HS-5 (cell line): ENCODE measurements at regions not wholly inside any gene's neighbourhood (a gene's known extent, or its start where the extent isn't known, plus 50 kb on each side); places are given as distances from the start of the nearest gene placed in this dataset.

Experiments used
- DNase-seq: peaks from one replicate; pipeline ENCODE4 v3.0.0-alpha.2; 2012; ENCODE audit warnings: low read depth

- no peak for DNase-seq
Observed at GRCh38 chr21:43364261-43364510, 62.7 kb downstream of the SIK1 start.

GRCh38 chr21:43363506-43364260, 63.2 kb downstream of the SIK1 start:
- no peak for DNase-seq

- no peak for DNase-seq
Observed at GRCh38 chr21:43362915-43363314, 64.0 kb downstream of the SIK1 start.

DNA sequence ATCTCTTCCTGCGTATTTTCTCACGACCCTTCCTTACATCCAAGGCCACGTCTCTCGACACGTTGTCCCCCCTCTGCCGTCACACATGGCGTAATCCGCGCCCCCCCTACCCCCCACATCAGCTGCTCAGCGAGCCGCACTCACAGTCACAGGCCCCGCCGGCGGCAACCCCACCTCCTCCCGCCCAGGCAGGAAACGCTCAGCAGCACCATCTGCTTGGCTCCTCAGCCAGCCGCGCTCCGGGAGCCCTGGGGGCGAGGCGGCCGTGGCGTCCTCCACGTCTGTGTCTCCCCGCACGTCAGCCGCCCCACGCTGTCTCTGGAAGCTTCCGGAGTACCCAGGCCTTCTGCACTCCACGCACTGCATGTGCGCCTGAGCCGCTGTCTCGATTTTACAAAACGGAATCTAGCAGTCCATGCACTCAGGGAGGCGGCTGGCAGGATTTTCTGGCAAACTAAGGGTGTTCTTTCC, 64.6 kb downstream of the SIK1 start:
- no peak for DNase-seq

GRCh38 chr21:43361493-43362296, 65.2 kb downstream of the SIK1 start:
- DNase-seq: no peak

GRCh38 chr21:43361127-43361492, 65.8 kb downstream of the SIK1 start:
- no peak for DNase-seq

GRCh38 chr21:43360441-43361126, 66.3 kb downstream of the SIK1 start:
- no peak for DNase-seq

DNA sequence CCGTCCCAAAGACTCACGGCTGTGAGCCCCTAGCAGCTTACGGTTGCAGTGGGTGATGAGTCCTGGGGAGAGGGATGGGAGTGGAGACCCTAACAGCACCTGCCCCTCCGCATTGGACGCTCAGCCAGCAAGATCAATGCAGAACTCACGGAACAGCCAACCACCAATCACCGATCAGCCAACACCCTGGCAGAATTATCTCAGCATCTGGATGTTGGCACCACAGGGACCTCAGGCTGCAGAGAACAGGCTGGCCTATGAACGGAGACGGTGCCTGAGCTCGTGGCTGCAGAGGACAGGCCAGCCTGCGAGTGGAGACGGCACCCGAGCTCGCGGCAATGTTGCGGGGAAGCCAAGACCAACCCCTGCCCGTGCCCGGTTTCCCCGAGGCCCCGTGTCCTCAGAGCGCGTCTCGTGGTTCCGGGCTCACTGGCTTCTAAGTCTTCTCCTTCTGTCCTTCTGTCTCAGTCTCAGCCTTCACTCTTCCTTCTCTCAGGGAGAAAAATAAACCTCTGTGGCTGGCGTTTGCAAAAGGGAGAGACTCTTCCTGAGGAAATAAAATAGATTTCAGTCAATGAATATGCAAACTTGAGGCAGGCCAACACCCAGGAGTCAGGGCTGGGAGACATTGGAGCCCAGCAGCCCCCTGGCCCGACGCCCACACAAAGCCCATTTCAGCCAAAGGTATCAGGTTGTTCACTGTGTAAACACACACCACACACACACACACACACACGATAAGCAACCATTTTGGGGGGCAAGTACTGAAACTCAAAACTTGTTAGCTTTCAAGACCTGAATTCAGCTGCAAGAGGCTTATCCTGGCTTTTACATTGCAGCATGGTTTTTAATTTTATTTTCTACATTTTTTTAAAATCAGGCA, 67.8 kb downstream of the SIK1 start:
- DNase-seq: no peak

DNA sequence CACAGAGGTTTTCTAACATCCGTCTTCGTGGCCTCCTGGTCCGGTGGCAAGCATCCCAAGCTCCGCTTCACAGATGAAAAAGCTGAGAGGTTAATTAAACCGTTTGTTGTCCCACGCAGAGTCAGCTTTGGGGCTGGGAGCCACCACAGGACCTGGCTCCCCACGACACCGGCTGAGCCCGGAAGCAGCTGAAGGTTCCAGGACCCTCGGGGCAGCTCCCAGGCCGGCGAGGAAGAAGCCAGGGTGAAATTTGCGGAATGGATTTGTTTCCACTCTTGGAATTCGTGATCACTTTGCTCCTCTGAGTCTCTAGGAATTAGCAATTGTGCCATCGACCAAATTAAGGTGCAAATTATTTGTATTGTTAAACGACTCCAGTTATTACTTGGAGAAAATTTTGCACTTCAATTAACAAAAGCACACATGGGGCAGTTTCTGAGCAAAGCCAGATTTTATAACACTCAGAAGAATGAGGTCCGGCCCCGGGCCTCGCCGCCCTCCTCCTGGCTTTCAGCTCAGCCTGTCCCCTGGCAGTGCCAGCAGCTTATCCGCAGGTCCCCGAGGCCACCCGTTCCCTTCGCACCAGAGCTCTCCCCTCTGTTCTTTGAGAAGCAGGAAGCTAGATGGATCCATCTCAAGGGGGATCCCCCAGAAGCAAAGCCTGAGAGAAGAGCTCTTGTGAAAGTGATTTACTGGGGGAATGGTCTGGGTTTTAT, 69.1 kb downstream of the SIK1 start:
- no peak for DNase-seq

GRCh38 chr21:43355925-43356289, 71.0 kb downstream of the SIK1 start:
- DNase-seq: no peak

DNA sequence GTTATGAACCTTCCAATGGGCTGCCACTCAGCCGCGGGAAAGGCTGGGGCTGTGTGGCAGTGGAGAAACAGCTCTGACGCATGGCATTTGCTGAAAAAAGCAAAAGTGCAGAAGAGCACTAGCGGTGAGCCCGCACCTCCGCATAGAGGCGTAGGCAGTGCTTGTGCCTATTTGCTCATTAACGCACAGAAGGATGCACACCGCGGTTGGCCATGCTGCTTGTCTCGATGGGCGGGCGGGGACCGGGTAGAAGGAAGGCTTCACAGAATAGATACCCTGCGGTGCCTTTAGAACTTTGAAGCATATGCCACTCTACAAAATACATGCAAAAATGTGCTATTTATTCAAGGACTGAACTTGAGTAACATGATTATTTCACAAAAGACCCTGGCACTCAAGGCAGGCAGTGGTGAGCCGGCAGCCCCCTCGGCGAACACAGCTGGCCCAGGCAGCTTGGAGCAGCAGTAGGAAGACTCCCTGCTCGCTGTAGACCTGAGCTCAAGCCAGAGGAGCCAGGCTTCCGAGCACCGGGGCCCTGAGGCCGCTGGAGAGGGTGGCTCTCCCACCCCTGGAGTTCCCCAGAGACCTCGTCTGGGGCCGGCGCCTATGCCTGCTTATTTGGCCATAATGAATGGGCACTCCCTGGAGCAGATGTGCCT, 71.5 kb downstream of the SIK1 start:
- DNase-seq: no peak

GRCh38 chr21:43354666-43355065, 72.3 kb downstream of the SIK1 start:
- no peak for DNase-seq

DNA sequence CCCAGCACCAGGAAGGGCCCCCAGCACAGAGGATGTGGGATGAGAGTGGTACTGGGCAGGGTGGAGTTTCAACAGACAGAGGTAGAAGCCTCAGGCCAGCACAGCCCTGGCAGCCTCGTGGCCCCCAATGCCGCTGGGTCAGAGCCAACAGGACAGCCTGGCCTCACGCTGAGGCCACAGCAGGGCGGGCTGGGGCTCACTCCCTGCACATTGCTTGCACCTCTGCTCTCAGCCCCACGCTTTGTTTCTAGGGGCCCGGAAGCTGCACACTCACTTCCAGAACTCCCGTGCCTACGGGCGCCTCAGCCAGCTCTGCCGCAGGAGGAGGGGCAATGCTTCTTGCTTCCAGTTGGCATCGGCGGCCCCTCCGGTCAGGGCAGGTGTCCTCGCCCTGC, 72.9 kb downstream of the SIK1 start:
- DNase-seq: no peak

DNA sequence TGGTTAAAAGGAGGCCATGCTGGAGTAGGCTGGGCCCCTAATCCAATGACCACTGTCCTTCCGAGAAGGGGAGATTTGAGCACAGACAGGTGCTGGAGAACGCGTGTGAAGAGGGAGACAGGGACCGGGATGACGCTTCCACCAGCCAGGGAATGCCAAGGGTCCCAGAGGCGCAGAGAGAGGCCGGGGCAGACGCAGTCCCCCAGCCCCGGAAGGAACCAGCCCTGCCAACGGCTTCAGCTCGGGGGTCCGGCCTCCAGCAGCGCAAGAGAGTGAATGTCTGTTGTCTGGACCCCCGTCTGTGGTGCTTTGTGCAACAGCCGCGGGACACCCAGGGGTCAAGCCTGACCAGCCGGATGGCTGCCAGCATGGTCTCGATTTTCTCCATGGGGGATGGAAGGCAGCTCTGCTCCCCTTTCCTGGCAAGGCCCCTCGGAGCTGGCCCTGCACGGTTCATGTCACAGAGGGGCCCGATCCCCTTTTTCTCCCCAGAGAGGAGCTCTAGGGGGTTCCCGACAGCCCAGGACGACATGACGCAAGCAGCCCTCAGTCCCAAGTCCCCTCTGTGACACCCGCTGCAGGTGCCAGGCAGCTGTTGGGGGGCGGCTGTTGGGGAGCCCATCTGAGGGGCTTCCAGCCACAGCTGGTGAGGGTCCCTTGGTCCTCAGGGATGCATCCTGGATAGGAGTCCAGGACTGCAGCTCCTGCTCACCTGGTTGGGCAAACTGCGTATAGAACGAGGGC, 73.5 kb downstream of the SIK1 start:
- DNase-seq: no peak

GRCh38 chr21:43352568-43353281, 74.2 kb downstream of the SIK1 start:
- no peak for DNase-seq

GRCh38 chr21:43352154-43352537, 74.8 kb downstream of the SIK1 start:
- DNase-seq: no peak

- no peak for DNase-seq
Observed at GRCh38 chr21:43351501-43352153, 75.3 kb downstream of the SIK1 start.

DNA sequence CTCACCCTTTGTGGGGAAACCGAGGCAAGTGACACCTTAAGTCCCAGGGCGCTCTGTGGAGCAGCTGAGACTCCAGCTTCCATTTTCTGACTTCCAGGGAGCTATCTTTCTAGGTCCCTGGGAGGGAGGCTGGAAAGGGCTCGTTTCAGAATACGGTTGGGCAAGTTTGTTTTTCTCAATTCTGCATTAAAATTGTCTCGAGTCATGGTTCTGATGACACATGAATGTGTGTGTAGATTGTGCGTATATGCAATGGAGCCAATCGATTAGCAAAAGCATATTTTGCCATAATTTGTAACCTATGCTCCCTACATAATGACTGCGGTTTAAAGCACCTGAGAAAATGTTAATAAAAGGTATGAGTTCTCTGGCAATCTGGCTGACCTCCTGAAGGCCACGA, 77.3 kb downstream of the SIK1 start:
- DNase-seq: no peak

DNA sequence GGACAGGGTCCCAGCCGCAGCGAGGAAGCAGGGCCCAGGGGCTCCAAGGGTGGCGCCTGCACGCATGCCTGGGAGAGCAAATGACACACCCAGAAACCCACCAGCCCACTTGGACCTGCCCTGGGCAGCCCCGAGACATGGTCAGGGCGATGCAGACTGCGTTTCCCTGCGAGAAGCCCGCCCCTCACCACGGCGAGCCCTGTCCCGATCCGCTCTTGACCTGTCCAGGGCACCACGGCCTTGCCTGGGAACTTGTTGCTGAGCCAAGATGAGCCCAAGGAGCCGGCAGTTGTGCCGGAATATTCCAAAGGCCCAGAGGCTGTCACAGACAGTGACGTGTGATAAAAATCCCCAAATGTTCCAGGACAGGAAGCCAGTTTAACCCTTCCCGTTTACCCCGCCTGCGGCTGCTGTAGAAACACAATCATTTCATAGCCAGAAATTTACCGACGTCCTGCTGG, 78.1 kb downstream of the SIK1 start:
- no peak for DNase-seq
